Naive thymus-derived CD4-positive, alpha-beta T cell (primary cell): ENCODE measurements at regions not wholly inside any gene's neighbourhood (a gene's known extent, or its start where the extent isn't known, plus 50 kb on each side); places are given as distances from the start of the nearest gene placed in this dataset.

Source experiments
- ATAC-seq: fragments of 150-1000 bp; cut with Tn5 transposase; 2 replicates; pipeline ENCODE4 v1.10.0; 2021; ENCODE audit warnings: mild to moderate bottlenecking, moderate library complexity
- CTCF ChIA-PET: fragments of 350-600 bp; sonication (Branson Sonifier 250); formaldehyde crosslinking; loops from one replicate; lab custom pipeline; 2021; ENCODE audit warnings: antibody characterized with exemption; lab: Charles Lee
- POLR2A ChIA-PET: fragments of 350-600 bp; sonication (Branson Sonifier 250); formaldehyde crosslinking; loops from one replicate; lab custom pipeline; 2021; ENCODE audit warnings: antibody characterized with exemption, inconsistent platforms; lab: Charles Lee
- DNase-seq, 9 donors: peaks; one replicate each; pipeline versions ENCODE4 v3.0.0 to v3.0.0-alpha.2; 2020 to 2022; ENCODE audit warnings: mixed read lengths in 1 of 9
- H3K27ac ChIP-seq: one replicate; pipeline ENCODE4 v1.7.0; 2013; ENCODE audit warnings: mild to moderate bottlenecking, low read depth, low read length, moderate library complexity
- H3K27me3 ChIP-seq, 2 donors: one replicate each; pipeline ENCODE4 v1.7.0; 2013; ENCODE audit warnings: low read length in 2 of 2, mild to moderate bottlenecking in 2 of 2, moderate library complexity in 2 of 2; ENCODE audit not compliant: control insufficient read depth in 2 of 2, insufficient read depth in 2 of 2
- H3K36me3 ChIP-seq, 3 experiments: 1 replicate in 2 of 3; 2 replicates in 1 of 3; pipeline ENCODE4 v1.7.0; 2013; ENCODE audit warnings: low read length in 3 of 3, mild to moderate bottlenecking in 3 of 3, moderate library complexity in 1 of 3; ENCODE audit not compliant: insufficient read depth in 3 of 3, control insufficient read depth in 2 of 3
- H3K4me1 ChIP-seq, 2 donors: one replicate each; pipeline ENCODE4 v1.7.0; 2013; ENCODE audit warnings: low read length in 2 of 2, mild to moderate bottlenecking in 2 of 2, moderate library complexity in 1 of 2; ENCODE audit not compliant: control insufficient read depth in 2 of 2, insufficient read depth in 2 of 2
- H3K4me3 ChIP-seq: 2 replicates; pipeline ENCODE4 v1.7.0; 2013; ENCODE audit warnings: mild to moderate bottlenecking, low read length
- H3K9me3 ChIP-seq, 3 experiments: 1 replicate in 2 of 3; 2 replicates in 1 of 3; pipeline ENCODE4 v1.7.0; 2013; ENCODE audit warnings: low read length in 3 of 3; ENCODE audit not compliant: control insufficient read depth in 2 of 3
- H3K27ac Mint-ChIP-seq, 9 donors: one replicate each; pipeline ENCODE4 v1.8.0; 2020 to 2022; ENCODE audit warnings: mixed read lengths in 9 of 9, mild to moderate bottlenecking in 8 of 9, moderate library complexity in 5 of 9, inconsistent platforms in 2 of 9
- H3K27me3 Mint-ChIP-seq, 5 donors: one replicate each; pipeline ENCODE4 v1.8.0; 2021 to 2022; ENCODE audit warnings: mixed read lengths in 5 of 5, mild to moderate bottlenecking in 1 of 5
- H3K36me3 Mint-ChIP-seq, 5 donors: one replicate each; pipeline ENCODE4 v1.8.0; 2020 to 2022; ENCODE audit warnings: mixed read lengths in 5 of 5, mild to moderate bottlenecking in 3 of 5, inconsistent platforms in 1 of 5
- H3K4me1 Mint-ChIP-seq, 7 donors: one replicate each; pipeline ENCODE4 v1.8.0; 2020 to 2022; ENCODE audit warnings: mixed read lengths in 7 of 7, mild to moderate bottlenecking in 3 of 7, inconsistent platforms in 1 of 7
- H3K4me3 Mint-ChIP-seq, 10 donors: one replicate each; pipeline ENCODE4 v1.8.0; 2020 to 2022; ENCODE audit warnings: mild to moderate bottlenecking in 10 of 10, mixed read lengths in 10 of 10, moderate library complexity in 6 of 10, inconsistent platforms in 2 of 10
- H3K9me3 Mint-ChIP-seq, 11 donors: one replicate each; pipeline ENCODE4 v1.8.0; 2020 to 2022; ENCODE audit warnings: mixed read lengths in 11 of 11, mild to moderate bottlenecking in 4 of 11, inconsistent platforms in 1 of 11, moderate library complexity in 1 of 11
- intact Hi-C, 2 donors: fragments of 100-400 bp; cut with micrococcal nuclease; formaldehyde crosslinking; loops; one replicate each; pipeline ENCODE4 v1.15.1; 2023

GRCh38 chr7:46170792-46171191, 249.7 kb upstream of the IGFBP3 start:
- Histone ChIP-seq H3K27ac (no peak overlapping the region), H3K4me3 (no peak overlapping the region), H3K36me3 (no peaks in the 10 kb centered on the region), H3K27me3 (no peaks in the 10 kb centered on the region), H3K4me1 (no peaks in the 10 kb centered on the region), H3K9me3 (no peaks in the 10 kb centered on the region)
- no peaks in the 10 kb centered on the region for H3K36me3 Mint-ChIP-seq
- peaks cover 0 to 7% (median 0%) of the 10 kb centered on the region in 11 donors for H3K9me3 Mint-ChIP-seq
- CTCF ChIA-PET: no interaction called here
- ATAC-seq (no peak), DNase-seq (no peak)
- no peak overlapping the region for H3K4me3 Mint-ChIP-seq
- intact Hi-C loops: no loop called here
- POLR2A ChIA-PET: no interaction called here
- H3K27ac Mint-ChIP-seq: no peak overlapping the region
- no peaks in the 10 kb centered on the region for H3K4me1 Mint-ChIP-seq
- H3K27me3 Mint-ChIP-seq: no peaks in the 10 kb centered on the region

GRCh38 chr7:46170021-46170420, 248.9 kb upstream of the IGFBP3 start:
- no peak for DNase-seq
- no peaks in the 10 kb centered on the region for H3K4me1 ChIP-seq
- no peaks in the 10 kb centered on the region for H3K36me3 ChIP-seq
- no peaks in the 10 kb centered on the region for H3K9me3 ChIP-seq
- intact Hi-C loops: no loop called here
- ChIA-PET POLR2A (no interaction called here), CTCF (no interaction called here)
- no peak overlapping the region for H3K4me3 Mint-ChIP-seq
- no peaks in the 10 kb centered on the region for H3K4me1 Mint-ChIP-seq
- no peak overlapping the region for H3K27ac ChIP-seq
- H3K27me3 Mint-ChIP-seq: no peaks in the 10 kb centered on the region
- H3K4me3 ChIP-seq: no peak overlapping the region
- ATAC-seq: no peak
- H3K9me3 Mint-ChIP-seq: peaks cover 0 to 7% (median 0%) of the 10 kb centered on the region in 11 donors
- no peaks in the 10 kb centered on the region for H3K27me3 ChIP-seq
- H3K27ac Mint-ChIP-seq: no peak overlapping the region
- H3K36me3 Mint-ChIP-seq: no peaks in the 10 kb centered on the region

GRCh38 chr7:46169384-46169755, 248.3 kb upstream of the IGFBP3 start:
- no peak overlapping the region for H3K4me3 ChIP-seq
- Mint-ChIP-seq H3K27me3 (no peaks in the 10 kb centered on the region), H3K4me1 (no peaks in the 10 kb centered on the region), H3K4me3 (no peak overlapping the region), H3K36me3 (no peaks in the 10 kb centered on the region), H3K27ac (no peak overlapping the region), H3K9me3 (peaks cover 0 to 7% (median 0%) of the 10 kb centered on the region in 11 donors)
- ATAC-seq (no peak), DNase-seq (no peak)
- no peaks in the 10 kb centered on the region for H3K36me3 ChIP-seq
- CTCF ChIA-PET: no interaction called here
- H3K9me3 ChIP-seq: no peaks in the 10 kb centered on the region
- no peaks in the 10 kb centered on the region for H3K27me3 ChIP-seq
- H3K4me1 ChIP-seq: no peaks in the 10 kb centered on the region
- no peak overlapping the region for H3K27ac ChIP-seq
- POLR2A ChIA-PET: no interaction called here
- intact Hi-C loops: no loop called here

- H3K36me3 ChIP-seq: no peaks in the 10 kb centered on the region
- no peaks in the 10 kb centered on the region for H3K4me1 Mint-ChIP-seq
- POLR2A ChIA-PET: no interaction called here
- intact Hi-C loops: no loop called here
- no peak overlapping the region for H3K4me3 Mint-ChIP-seq
- H3K9me3 ChIP-seq: no peaks in the 10 kb centered on the region
- H3K9me3 Mint-ChIP-seq: peaks cover 0 to 7% (median 0%) of the 10 kb centered on the region in 11 donors
- no peak overlapping the region for H3K4me3 ChIP-seq
- CTCF ChIA-PET: no interaction called here
- H3K27ac ChIP-seq: no peak overlapping the region
- ATAC-seq (no peak), DNase-seq (no peak)
- H3K36me3 Mint-ChIP-seq: no peaks in the 10 kb centered on the region
- no peaks in the 10 kb centered on the region for H3K4me1 ChIP-seq
- H3K27me3 ChIP-seq: no peaks in the 10 kb centered on the region
- H3K27me3 Mint-ChIP-seq: no peaks in the 10 kb centered on the region
- no peak overlapping the region for H3K27ac Mint-ChIP-seq
Measured at GRCh38 chr7:46168671-46169383, 247.8 kb upstream of the IGFBP3 start.

GRCh38 chr7:46168231-46168630, 247.2 kb upstream of the IGFBP3 start:
- DNase-seq (no peak), ATAC-seq (no peak)
- no peaks in the 10 kb centered on the region for H3K36me3 ChIP-seq
- H3K4me1 Mint-ChIP-seq: no peaks in the 10 kb centered on the region
- no peak overlapping the region for H3K27ac Mint-ChIP-seq
- H3K27me3 Mint-ChIP-seq: no peaks in the 10 kb centered on the region
- H3K27me3 ChIP-seq: no peaks in the 10 kb centered on the region
- no peaks in the 10 kb centered on the region for H3K4me1 ChIP-seq
- intact Hi-C loops: no loop called here
- peaks cover 0 to 9% (median 0%) of the 10 kb centered on the region in 11 donors for H3K9me3 Mint-ChIP-seq
- ChIA-PET POLR2A (no interaction called here), CTCF (no interaction called here)
- H3K36me3 Mint-ChIP-seq: no peaks in the 10 kb centered on the region
- no peaks in the 10 kb centered on the region for H3K9me3 ChIP-seq
- no peak overlapping the region for H3K4me3 Mint-ChIP-seq
- H3K27ac ChIP-seq: no peak overlapping the region
- H3K4me3 ChIP-seq: no peak overlapping the region

GRCh38 chr7:46165276-46165675, 244.2 kb upstream of the IGFBP3 start:
- DNase-seq (no peak), ATAC-seq (no peak)
- H3K4me1 ChIP-seq: no peaks in the 10 kb centered on the region
- no peak overlapping the region for H3K4me3 ChIP-seq
- no peak overlapping the region for H3K27ac ChIP-seq
- H3K36me3 ChIP-seq: no peaks in the 10 kb centered on the region
- Mint-ChIP-seq H3K27me3 (no peaks in the 10 kb centered on the region), H3K4me3 (no peak overlapping the region), H3K9me3 (peaks cover 0 to 6% (median 0%) of the 10 kb centered on the region in 11 donors), H3K27ac (no peak overlapping the region), H3K36me3 (no peaks in the 10 kb centered on the region), H3K4me1 (no peaks in the 10 kb centered on the region)
- ChIA-PET CTCF (no interaction called here), POLR2A (no interaction called here)
- no peaks in the 10 kb centered on the region for H3K9me3 ChIP-seq
- intact Hi-C loops: no loop called here
- no peaks in the 10 kb centered on the region for H3K27me3 ChIP-seq

- intact Hi-C loops: no loop called here
- Mint-ChIP-seq H3K4me3 (no peak overlapping the region), H3K27me3 (no peaks in the 10 kb centered on the region), H3K27ac (no peak overlapping the region), H3K4me1 (no peaks in the 10 kb centered on the region), H3K9me3 (peaks cover 0 to 4% (median 0%) of the 10 kb centered on the region in 11 donors), H3K36me3 (no peaks in the 10 kb centered on the region)
- no peaks in the 10 kb centered on the region for H3K27me3 ChIP-seq
- H3K9me3 ChIP-seq: no peaks in the 10 kb centered on the region
- H3K36me3 ChIP-seq: no peaks in the 10 kb centered on the region
- DNase-seq (no peak), ATAC-seq (no peak)
- H3K4me1 ChIP-seq: no peaks in the 10 kb centered on the region
- no peak overlapping the region for H3K27ac ChIP-seq
- H3K4me3 ChIP-seq: no peak overlapping the region
- ChIA-PET CTCF (no interaction called here), POLR2A (no interaction called here)
Measured at GRCh38 chr7:46164629-46165028, 243.6 kb upstream of the IGFBP3 start.
